HG03520 (cell line): ENCODE measurements at regions not wholly inside any gene's neighbourhood (a gene's known extent, or its start where the extent isn't known, plus 50 kb on each side); places are given as distances from the start of the nearest gene placed in this dataset.
"Not testable (repeated sequence)": the region's sequence is repeated elsewhere in the genome, so short reads cannot be mapped to it uniquely, and the experiment has no call there.

Experiments used
- ATAC-seq: cut with Tn5 transposase; IDR thresholded peaks from one replicate; pipeline ENCODE4 v1.9.1; 2021; ENCODE audit warnings: mild to moderate bottlenecking, moderate library complexity; ENCODE audit not compliant: unreplicated experiment

DNA sequence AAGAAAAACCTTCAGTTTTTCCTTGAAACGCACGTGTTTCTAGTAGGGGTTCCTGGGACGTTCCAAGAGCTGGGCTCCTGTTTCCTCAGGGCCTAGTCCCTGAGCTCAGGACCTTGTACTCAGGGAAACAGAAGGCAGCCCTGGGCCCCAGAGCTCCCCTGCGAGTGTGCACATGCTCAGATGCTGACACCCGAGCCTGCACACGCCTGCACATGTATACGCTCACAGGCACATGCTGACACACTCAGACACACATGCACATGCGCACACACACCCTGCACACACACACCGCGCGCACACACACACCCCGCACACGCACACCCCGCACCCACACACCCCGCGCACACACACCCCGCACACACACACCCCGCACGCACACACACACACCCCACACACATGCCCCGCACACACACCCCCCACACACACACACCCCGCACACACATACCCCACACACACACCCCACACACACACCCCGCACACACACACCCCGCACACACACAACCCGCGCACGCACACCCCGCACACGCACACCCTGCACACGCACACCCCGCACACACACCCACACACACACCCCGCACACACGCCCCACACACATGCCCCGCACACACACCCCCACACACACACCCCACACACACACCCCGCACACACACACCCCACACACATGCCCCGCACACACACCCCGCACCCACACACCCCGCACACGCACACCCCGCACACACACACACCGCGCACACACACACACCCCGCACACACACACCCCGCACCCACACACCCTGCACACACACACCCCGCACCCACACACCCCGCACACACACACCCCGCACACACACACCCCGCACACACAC lies 52.2 kb downstream of the CALML3 start:
- ATAC-seq = no peak

DNA sequence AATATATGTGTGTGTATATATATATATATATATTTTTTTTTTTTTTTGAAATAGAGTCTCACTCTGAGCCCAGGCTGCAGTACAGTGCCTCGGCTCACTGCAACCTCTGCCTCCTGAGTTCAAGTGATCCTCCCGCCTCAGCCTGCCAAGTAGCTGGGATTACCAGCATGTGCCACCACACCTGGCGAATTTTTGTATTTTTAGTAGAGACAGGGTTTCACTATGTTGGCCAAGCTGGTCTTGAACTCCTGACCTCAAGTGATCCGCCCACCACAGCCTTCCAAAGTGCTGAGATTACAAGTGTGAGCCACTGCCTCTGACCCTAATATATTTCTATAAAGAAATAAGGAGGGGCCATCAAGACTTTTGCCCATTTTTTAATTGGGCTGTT lies 55.3 kb downstream of the CALML3 start:
- not testable (repeated sequence) for ATAC-seq

DNA sequence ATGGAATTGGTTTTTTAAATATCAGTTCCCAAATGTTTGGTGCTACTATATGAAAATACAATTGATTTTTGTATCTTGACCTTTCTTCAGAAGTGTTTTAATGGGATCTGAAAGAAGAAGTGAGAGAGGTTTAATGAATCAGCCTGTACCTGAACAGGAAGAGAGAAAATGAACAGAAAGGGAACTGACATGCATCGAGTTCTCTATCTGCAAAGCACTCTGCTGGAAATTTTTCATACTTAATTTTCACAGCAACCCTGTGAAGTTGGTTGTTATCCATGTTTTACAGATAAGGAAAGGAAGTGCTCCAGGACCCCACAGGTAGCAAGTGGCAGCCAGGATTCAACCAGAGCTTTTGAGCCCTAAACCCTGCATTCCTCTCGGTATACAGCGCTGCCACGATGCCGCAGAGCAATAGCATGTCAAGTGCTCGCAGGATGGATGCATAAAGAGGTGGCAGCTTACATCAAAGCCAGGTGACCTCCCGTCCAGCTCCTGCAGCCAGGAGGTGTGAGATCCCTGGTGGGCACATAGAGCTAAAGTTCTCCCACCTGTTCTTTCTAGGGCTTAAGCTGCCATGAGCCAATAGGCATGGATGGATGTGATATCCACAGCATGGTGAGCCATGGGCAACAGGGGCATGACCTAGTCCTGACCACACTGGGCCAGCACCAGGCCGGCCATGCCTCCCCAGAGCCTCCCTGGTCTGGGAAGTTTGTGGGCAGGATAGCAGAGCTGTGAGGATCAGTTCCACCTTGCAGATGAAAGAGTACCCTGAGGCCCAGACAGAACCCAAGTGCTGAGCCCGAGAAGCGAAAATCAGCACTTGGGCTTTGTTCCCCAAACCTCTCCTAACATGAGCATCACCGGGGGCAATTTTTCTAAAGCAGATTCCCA lies 57.2 kb downstream of the CALML3 start:
- peak; percentile 57 for ATAC-seq

DNA sequence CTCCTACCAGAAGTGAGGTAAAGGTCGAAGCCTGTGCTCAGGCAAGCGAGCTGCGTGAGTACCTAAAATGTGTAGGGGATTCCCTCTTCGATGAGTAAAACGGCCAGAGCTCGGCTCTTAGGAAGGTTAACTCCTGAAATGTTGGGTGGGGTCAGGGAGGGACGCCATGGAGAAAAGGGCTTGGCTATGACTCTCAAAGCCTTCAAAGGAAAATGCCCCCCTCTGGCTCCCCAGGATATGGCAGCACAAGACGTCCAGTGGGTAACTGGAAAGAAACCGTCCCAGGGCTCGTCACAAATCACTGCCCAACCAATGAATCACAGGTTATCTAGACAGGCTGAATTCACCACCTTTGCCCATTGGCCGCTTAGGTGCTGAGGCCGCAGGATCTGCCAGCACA lies 58.0 kb downstream of the CALML3 start:
- no peak for ATAC-seq

DNA sequence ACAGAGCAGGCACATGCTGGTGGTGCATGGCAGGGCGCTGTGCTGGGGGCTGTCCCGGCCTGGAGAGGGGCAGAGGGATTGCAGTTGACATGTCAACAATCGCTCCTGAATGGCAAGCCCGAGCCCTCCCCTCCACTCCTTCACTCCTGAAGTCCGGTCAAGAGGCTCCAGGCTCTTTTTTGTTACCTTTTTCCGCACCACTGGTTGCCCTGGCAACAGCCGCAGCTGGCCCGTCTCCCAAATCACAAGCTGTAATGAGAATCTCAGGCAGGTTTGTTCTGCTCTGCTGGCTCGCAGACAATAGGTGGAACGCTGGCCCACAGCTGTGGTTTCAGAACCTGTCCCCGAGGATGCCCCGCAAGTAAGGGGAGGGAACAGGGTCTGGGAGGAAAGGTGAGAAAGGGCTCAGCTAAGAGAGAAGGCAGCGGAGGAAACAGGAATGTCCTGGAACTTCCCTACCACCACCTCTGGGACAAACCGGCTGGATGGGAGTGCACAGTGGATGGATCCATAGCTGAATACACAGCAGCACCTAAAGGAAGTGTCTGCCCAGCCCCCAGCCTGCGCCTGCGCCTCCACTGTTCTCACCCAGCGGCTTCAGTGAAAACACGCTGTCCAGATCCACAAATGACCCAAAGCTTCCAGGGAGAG lies 58.9 kb downstream of the CALML3 start:
- peak; percentile 35 for ATAC-seq

DNA sequence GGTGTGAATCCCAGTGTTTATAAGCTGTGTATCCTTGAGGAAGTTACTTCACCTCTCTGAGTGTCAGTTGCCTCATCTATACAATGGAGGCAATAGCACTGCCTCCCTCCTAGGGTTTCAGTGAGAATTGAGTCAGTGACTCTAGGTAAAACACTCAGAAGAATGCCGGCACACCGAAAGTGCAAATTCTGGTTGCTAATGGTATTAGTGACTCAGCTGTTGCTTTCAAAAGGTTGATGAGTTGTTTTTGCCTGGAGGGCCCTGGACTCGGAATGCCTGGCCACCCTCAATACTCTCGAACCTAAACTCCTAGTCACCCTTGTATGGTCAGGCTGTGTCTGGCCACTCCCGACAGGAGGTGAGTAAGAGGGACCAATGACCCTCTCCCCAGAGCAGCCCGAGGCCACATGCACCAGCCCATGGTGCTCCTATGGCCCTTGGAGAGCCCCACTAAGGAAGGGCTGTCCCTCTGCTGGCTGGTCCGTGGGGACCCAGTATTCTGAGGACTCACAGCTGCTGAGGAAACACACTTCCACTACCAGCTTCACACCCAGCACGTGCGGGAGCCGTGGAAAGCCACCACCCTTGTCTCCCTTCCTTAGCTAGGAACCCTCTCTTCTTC lies 60.2 kb downstream of the CALML3 start:
- ATAC-seq = peak; percentile 63

DNA sequence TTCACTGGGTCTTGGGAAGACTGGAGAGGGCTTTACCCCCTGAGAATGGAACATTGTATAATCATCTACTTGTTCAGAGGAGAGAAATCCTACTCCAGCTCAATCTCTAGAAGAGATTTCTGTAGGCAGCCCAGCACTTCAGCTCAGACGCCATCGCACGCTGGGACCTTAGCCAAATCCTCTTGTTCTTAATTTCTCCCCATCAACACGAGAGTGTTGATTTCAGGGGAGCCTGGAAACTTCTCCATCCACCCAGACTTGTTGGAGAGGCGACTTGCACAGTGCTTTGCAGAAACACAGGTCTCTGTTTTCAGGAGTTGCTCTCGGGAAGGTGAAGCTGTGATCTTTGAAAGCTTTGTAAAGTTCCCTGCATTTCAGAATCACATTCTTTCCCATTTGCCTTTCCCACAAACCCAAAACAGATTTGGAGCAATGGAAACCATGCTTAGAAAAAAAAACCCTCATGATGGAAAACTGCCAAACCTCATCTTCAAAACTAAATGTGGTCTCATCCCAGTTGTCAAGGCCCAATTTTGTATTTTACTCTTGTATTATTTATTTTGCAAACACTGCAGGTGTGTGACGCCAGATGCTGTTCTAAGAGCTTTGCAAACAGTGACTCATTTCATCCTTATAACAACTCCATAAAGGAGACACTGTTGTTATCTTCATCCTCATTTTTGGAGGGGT lies 60.9 kb downstream of the CALML3 start:
- no peak for ATAC-seq

DNA sequence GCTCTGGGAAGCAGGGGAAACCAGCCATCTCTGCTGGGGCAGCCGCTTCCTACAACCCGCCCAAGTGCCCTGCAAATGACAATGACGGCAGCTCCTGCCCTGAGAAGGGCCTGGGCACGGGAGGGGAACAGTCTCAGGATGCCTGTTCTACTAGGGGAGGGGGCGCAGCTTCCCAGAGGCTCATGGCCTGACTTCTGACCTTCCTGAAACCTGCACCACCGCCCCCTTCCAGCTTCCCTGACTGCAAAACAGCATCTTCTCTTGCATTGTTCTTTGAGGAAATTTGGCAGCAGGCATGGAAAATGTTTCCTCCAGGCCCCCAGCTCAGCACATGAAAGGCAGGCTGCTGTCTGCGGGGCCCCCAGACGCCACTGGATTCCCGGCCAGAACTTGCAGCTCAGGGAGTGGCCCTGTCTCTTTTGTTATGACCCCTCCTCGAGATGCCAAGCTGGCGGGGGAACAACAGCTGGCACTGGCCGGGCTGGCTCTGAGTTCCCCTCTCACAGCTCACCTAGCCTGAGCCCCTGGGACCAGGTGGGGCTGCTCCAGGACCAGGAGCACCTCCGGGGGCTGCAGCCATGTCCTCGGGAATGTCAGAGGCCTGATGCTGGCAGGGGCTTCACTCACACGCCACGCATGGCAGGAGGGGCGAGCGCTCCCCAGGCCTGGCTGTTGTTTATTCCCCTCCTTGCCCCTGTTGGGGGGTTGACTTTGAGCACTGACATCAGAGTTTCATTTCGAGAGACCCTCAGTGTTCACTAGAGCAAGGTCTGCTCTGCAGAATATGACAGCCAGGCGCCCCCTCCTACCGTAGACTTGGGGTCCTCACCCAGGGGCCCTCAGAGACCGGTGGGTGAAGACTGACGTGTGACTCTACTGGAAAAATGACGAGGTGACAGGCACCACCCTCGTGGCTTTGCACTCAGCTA lies 62.7 kb downstream of the CALML3 start:
- ATAC-seq = no peak

DNA sequence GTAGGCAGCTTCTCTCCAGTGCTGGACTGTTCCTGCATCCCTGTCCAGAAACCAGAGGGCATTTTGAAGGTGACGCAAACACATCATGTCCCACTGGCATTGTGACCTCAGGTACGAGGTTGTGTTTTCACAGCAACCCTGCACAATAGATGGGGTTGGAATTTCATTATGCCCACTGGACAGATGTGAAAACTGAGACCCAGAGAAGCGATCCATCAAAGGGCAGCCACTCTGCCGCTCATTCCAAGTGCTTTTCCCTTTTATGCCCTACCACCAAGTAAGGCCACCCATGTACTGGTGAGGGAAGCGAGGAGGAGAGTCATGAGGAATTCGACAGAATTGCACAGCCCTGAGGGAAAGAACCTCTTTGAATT lies 63.3 kb downstream of the CALML3 start:
- ATAC-seq = no peak

DNA sequence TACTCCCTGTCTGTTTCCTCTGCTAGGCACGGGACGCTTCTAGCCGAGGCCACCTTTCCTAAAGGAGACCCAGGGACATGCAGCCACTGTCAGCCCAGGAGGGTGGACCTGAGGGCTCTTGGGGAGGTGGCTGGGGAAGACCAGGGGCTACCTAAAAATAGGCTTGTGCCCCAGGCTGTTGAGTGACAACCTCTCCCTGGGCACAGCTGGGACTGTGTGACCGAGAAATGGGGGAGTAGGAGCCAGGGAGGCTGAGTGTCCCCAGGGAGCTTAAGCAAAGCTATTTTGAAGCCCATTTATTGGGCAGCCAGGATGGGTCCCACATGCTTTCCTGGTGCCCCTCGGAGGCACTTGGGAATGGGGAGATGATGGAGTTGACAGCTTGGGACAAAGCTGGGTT lies 63.8 kb downstream of the CALML3 start:
- ATAC-seq = no peak
